Right ventricle myocardium superior (tissue), 1 donor: ENCODE measurements at regions not wholly inside any gene's neighbourhood (a gene's known extent, or its start where the extent isn't known, plus 50 kb on each side); places are given as distances from the start of the nearest gene placed in this dataset.
"Not testable (repeated sequence)": the region's sequence is repeated elsewhere in the genome, so short reads cannot be mapped to it uniquely, and the experiment has no call there.

Source experiments
- ATAC-seq: fragments of 200-7000 bp; cut with Tn5 transposase; one replicate; pipeline ENCODE4 v1.9.1; 2020; ENCODE audit warnings: mild to moderate bottlenecking; ENCODE audit not compliant: poor library complexity
- DNase-seq: peaks from one replicate; pipeline ENCODE4 v3.0.0-alpha.2; 2020
- intact Hi-C: fragments of 100-400 bp; cut with DNase I; formaldehyde crosslinking; loops from one replicate; pipeline ENCODE4 v1.11.2; 2022
- donor health status: DM: no; HTN: yes; CAD: no; lungs with severe emphysema.

DNA sequence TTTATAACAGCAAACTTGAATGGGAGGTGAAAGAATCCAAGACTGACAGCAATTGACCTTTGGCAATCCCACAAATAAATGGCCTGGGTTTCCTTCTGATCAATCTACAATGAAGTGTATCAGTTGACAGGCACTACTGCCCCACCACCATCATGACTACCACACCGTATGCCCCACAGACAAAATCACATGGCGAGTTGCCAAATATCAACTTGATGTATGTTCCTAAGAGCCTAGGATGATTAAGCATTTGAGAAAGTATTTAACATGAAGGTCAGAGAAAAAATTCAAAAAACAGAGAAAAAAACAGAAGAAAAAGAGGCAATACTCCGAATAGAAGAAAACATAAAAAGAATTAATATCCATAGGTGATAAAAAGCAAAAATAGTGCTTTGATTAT is 215.9 kb upstream of the STAC start:
- ATAC-seq, result no peak
- no peak for DNase-seq
- intact Hi-C loops, result no loop called here

DNA sequence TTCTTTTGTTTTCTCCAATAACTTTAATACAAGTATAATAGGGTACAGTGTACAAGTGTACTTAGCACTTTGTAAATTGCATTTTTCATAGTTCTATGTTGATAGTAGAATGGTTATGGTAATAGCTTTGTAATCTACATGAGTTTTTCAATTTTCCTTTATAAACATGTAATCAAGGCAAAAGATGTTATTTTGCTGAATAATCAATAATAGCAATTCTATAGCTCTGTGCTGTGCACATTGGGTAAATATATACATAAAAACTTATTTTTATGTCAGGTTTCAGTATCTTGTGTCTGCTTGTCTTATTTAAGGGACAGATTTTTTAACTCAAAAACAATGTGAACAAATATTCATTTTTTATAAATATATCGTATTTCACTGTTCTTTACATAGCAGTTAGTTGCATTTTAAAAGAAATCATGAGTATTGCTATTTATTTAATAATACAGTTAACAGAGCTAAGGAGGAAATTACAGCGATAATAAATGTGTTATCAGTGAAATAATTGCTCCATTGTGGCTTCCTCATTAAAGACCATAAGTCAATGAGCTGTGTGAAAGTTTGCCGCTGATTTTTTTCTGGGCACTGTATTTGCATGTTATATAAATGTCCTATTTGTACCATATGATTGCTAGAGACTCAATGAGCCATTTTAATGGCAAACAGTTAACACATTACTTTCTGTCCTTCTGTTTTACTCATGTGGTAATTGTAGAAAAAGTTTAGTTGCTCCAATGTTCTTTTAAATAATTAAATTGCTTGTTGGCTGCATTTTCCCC is 214.6 kb upstream of the STAC start:
- intact Hi-C loops, result no loop called here
- ATAC-seq (no peak), DNase-seq (no peak)

DNA sequence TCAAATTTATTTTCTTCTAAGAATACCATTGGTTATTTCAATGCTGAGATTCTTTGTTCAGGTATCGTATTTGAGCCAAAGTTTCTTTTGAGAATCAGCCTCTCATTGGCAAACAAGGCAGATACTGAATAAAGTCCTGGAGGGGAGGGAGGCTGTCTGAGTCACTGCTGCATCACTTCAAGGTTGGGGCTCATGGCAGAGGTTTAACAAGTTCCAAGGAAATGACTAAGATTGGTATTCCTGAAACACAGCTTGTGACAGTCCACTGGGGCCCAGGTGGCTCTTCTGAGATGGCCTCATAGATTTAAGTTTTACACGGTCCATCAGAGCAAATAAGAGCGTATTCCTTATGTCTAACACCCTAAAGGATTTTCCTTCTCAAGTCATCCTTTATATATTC is 213.8 kb upstream of the STAC start:
- no peak for DNase-seq
- intact Hi-C loops, result no loop called here
- ATAC-seq, result no peak

DNA sequence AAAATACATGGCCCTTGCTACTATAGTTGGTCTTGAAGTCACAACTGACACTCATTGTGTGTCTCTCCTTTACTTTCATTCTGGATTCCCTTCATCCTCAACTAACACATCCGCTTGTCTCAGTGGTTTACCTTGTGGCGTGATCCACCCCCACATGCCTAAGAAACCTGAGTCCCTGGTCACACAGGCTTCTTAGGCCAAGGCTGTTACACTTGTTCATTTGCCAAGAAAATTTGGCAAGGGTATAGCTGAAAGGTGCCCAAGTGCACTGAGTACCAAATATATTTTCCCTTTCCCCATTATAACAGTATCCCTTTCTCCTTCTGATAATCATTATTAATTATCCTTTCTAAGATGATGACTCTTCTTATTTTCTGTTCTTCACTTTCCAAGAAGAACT is 207.6 kb upstream of the STAC start:
- DNase-seq (no peak), ATAC-seq (no peak)
- intact Hi-C loops, result no loop called here

DNA sequence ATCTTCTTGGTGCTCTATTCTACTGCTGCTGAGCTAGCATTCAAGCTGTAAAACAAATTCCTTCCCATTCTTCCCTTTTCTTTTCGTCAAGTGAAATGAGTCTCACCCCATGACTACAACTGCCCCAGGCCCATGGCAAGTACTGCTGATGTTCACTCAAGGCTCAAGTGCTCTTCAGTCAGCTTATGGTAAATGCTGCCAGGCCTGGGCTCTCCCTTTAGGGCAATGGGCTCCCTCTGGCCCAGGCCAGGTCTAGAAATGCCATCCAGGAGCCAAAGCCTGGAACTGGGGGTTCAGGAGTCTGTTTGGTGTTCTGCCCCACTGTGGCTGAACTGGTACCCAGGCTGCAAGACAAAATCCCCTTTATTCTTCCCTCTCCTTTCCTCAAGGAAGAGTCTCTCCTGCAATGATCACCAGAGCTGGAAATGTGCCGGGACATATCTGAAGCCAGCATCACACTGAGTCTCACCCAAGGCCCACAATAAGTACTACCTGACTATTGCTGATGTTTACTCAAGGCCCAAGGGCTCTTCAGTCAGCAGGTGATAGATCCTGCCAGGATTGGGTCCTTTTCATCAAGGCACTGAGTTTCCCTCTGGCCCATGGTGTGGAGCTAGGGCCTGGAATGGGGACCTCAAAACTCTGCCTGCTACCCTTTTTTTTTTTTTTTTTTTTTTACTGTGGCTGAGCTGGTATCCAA is 205.0 kb upstream of the STAC start:
- intact Hi-C loops, result no loop called here
- DNase-seq, result no peak
- no peak for ATAC-seq

DNA sequence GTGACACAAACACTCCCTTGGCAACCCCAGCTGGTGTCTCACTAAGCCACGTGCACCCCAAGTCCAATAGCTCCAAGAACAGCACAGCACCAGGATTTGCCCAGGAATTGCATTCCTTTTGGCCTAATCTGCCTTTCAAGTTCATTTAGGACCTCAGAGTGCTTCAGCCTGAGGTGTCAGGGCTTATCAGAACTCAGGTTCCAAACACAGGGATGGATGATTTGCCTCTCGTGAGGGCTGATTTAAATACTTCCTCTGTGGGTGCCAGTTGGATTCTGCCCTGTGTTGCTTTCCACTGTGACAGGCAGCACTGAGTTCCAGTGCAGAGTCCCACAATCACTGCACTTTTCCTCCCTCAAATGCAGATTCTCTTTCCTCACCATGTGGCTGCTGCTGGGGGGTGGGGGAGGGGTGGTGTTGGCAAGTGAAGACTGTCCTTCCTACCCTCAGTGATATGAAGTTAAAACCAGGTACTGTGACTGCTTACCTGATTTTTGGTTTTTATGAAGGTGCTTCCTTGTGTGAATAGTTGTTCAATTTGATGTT is 204.3 kb upstream of the STAC start:
- no peak for DNase-seq
- intact Hi-C loops, result no loop called here
- ATAC-seq, result no peak

DNA sequence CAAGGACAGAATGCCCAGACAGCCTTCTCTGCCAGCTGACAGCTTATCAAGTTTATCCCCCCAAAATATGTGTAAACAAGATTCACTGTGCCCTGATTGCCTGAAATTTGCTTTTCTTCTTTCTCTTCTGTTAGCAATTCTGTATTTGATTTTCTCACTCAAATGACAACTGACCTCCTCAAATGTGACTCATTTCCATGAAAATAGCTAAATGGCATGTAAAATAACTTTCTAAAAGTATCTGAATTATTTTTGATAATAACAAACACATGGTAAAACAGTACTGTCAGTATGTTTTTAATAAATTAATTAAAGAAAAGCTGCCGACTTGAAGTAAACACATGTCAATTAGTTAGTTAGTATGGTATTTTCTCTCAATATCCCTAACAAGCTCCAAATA is 202.3 kb upstream of the STAC start:
- no peak for ATAC-seq
- intact Hi-C loops, result no loop called here

DNA sequence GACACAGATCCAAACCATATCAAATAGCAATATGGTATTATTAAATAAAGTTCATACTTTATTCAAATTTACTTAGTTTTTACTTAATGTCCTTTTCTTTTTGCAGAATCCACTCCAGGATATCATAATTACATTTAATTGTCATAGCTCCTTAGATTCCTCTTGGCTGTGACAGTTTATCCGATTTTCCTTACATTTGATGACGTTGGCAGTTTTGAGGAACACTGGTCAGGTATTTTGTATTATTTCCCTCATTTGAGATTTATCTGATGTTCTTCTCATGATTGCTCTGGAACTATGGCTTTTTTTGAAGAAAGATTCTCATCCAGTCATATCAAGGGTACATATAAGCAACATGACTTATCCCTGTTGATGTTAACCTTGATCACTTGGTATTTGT is 198.3 kb upstream of the STAC start:
- ATAC-seq, result no peak
- intact Hi-C loops, result no loop called here
- no peak for DNase-seq

More for the DNA sequence above, 202.3 kb upstream of the STAC start:
- DNase-seq, result no peak

DNA sequence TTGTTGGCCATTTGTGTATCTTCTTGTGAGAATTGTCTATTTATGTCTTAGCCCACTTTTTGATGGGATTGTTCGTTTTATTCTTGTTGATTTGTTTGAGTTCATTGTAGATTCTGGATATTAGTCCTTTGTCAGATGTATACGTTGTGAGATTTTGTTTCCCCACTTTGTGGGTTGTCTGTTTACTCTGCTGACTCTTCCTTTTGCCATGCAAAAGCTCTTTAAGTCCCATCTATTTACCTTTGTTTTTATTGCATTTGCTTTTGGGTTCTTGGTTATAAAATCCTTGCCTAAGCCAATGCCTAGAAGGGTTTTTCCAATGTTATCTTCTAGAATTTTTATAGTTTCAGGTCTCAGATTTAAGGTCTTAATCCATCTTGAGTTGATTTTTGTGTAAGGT is 193.1 kb upstream of the STAC start:
- DNase-seq, ATAC-seq: not testable (repeated sequence)

DNA sequence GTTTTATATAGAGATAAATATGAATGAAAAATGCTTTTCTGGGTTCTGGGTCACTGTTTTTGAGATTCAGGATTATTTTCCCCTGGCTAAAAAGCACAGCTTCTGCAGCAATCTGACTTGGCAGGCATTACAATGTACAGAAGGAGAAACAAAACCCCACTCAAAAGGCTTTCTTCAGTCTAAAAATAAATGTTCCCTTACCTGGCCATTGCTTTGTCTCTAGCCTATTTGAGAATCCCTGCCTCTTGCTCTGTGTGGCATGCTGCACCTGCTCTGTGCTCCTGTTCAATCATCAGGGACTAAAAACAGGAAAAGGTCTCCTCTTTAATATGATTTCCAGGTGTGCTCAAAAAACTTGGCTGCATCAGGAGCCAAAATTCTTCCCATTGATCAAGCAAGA is 187.4 kb upstream of the STAC start:
- DNase-seq (no peak), ATAC-seq (no peak)
- intact Hi-C loops, result no loop called here

More for the DNA sequence above, 193.1 kb upstream of the STAC start:
- intact Hi-C loops, result not testable (repeated sequence)

DNA sequence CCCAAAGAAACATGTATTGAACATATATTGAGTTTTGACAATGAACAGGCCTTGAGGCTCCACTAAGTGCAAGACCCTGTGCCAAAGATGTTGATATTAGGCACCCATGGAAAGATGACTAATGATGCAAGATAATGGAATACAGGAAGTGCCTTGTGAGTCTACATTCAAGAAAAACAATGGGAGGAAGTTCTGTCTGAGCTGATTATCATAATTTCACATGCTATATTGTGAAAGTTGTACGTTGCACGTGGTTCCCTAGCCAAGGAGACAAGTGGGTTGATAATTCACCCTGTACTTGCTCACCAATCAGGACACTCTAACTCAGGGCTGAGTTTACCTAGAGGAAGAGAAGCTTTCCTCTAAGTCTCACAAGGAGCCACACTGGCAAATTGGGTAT is 186.9 kb upstream of the STAC start:
- intact Hi-C loops, result no loop called here
- ATAC-seq (no peak), DNase-seq (no peak)

DNA sequence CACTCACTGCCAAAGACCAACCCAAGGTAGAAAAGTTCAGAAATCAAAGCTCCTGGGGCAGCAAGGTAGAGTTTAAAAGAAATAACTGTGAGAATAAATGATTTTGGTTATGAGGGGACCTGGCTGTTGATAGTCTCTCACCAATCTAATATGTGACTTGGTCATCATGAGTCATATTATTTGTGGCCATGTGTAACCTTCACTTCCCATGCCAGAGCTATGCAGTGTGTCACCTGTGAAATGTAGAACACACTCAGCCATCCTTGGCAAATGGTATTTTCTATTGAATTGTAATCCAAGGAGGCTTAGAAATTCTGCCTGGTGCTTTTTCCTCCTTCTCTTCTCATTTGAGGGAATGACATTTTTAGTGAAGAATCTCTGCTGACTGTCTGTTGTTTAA is 184.2 kb upstream of the STAC start:
- intact Hi-C loops, result no loop called here

DNA sequence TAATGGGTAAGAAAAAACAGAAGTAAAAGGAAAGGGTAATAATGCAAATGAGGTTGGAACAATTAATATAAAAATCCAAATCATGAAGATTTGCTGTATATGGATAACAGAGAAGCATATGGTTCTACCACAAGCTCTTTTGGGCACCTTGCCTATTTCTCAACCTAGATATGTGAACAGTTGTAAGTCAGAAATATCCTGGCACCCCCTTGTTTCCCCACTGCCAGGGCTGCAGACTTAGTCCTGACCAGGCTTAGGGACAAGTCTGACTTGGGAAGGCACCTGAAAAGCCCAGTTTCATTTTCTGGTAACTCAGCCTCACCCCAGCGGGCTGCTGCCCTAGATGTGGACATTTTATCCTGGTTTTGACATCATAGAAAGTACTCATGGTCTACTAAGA is 183.2 kb upstream of the STAC start:
- ATAC-seq (no peak), DNase-seq (no peak)
- intact Hi-C loops, result no loop called here

More for the DNA sequence above, 184.2 kb upstream of the STAC start:
- no peak for ATAC-seq
- no peak for DNase-seq

DNA sequence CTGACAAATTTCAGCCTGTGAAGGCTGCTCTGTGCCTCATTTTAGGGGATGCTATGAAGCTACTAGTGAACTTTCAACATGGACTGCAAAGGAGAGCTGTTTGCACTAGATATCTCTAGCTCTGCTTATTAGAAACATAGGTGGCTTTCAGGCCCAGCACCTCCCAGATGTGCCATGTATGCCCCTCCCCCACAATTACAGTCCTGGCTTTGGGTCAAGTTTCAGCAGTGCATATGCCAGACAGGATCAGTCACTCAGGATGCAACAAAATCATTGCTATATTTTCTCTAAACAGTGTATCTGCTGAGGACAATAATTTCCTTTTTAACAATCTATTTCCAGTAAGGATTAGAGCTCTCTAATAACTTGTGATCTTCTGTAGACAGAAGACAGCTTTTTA is 178.8 kb upstream of the STAC start:
- DNase-seq (no peak), ATAC-seq (no peak)
- intact Hi-C loops, result no loop called here

DNA sequence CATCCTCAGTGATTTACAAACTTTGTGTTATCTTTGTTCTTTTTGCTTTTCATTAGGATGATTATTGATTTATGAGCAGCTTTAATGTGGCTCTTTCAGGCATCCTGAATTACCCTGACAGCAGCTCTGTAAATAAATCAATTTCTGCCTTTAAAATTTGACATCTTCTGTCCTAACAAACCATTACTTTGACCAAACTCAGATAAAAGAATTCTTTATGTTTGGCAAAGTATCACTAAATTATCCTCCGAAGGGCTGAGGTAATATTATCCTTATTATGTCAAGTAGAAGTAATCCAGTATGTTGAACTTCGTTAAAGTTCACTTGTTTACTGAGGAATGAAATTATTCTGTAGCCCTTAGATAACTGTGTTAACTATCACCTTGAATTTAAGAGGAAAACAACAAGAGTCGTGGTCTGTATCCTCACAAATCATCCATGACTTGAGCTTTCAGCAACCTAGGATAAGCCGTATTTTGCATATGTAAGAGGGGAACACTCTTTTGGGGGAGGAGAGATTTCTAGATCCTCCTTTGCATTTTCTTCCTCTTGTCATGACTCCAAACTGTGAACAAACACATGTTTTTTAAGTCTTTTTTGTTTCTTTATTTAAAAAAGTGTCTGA is 173.2 kb upstream of the STAC start:
- DNase-seq, result no peak
- intact Hi-C loops, result no loop called here
- no peak for ATAC-seq

DNA sequence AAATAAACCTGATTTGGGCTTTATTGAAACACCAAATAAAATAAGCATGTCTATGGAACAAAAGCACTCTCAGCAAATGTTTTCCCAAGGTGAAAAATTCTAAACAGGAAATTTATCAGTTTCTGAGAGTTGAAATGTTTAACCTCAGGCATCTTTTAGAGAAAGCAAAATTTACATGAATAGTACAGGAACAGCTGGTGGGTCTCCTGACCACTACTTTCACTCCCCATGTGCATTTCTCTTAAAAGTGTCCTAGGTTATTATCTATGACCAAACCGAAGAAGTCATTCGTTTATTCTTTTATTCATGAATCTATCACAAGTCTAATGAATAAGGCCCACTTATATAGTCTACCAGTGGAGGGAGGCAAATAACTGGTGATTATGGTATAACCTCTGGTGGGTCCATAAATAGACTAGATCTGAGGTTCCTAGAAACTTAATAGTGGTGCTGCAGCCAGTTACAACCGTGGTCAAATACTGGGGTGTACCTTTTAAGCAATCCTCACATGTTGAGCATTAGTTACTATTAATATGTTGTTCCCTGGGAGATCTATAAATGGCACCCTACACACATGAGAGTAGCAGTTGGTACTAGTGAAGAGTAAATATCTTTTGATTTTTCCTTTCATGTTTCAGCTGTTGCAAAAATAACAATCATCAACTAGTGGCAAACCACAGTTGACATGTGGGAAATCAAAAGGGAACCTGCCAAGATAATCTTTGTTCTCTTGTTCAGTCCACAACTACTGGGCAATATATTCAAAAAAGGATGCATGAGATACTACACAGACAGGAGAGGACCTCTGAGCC is 169.3 kb upstream of the STAC start:
- intact Hi-C loops, result no loop called here
- ATAC-seq (no peak), DNase-seq (no peak)

DNA sequence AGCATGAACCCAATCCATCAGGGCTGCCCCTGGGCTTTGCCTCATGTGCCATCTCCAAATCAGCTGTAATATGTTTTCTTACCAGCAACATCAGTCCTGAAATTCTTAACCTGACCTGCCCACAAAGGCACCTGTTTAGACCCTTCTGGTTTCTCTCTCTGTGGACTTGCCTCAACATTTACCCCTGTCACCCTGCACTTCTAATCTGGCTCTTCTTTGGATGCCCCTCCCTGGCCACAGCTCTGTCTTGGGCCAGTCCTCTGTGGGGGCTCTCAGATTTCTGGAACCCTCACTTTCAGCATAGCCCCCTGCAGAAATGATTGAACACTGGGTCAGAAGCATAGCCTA is 168.7 kb upstream of the STAC start:
- ATAC-seq (no peak), DNase-seq (no peak)
- intact Hi-C loops, result no loop called here

DNA sequence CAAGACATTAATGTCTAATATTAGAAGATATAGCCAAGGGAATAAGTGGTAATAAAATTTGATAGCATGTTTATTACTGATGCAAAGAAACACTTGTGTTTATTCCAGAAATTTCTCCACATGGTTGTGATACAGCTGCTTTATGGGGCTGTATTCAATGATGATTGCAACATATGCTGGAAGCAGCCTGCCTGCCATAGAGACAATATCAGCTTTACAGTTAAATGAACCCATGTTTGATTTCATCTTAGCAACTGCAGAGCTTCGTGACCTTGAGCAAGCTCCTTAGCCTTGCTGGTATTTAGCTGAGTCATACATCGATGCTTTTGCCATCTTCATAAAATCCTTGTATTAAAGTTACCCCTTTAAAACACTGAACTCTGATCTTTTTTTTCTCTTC is 168.1 kb upstream of the STAC start:
- ATAC-seq (no peak), DNase-seq (no peak)
- intact Hi-C loops, result no loop called here

DNA sequence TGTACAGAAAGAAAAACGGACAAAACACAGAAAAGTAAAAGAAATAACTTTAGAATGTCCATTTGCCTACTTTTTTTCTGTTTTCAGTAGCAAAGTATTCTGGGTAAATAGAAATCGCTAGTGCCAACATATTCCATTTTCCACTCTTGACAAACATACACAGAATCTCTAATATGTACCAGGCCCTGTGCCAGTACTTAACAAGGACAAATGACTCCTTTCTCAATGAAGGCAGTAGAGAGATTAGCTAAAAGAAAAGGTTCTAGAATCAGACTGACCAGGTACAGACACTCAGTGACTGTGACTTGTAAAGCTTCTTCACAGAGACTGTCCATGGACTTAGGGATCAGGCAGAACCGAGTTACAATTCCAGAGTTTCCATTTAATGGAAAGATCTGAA is 165.8 kb upstream of the STAC start:
- DNase-seq, result no peak
- intact Hi-C loops, result no loop called here
- no peak for ATAC-seq
